Vagina (tissue), 2 donors: ENCODE measurements at regions not wholly inside any gene's neighbourhood (a gene's known extent, or its start where the extent isn't known, plus 50 kb on each side); places are given as distances from the start of the nearest gene placed in this dataset.
"Not testable (repeated sequence)": the region's sequence is repeated elsewhere in the genome, so short reads cannot be mapped to it uniquely, and the experiment has no call there.

Experiments
- DNase-seq, 2 donors: peaks; one replicate each; pipeline ENCODE4 v3.0.0-alpha.2; 2017; ENCODE audit errors: extremely low spot score in 2 of 2
- H3K27ac ChIP-seq: fragments of 200-600 bp; sonication (generic); one replicate; pipeline ENCODE4 v1.5.1; 2019
- H3K27me3 ChIP-seq: fragments of 200-600 bp; sonication (generic); one replicate; pipeline ENCODE4 v1.5.1; 2019
- H3K36me3 ChIP-seq, 2 donors: fragments of 200-600 bp; sonication (generic); one replicate each; pipeline ENCODE4 v1.5.1; 2017 to 2019
- H3K4me1 ChIP-seq: fragments of 200-600 bp; sonication (generic); one replicate; pipeline ENCODE4 v1.5.1; 2019
- H3K4me3 ChIP-seq, 2 donors: fragments of 200-600 bp; sonication (generic); 1 replicate in 1 of 2; 2 replicates in 1 of 2; pipeline ENCODE4 v1.5.1; 2016 to 2019
- H3K9me3 ChIP-seq: fragments of 200-600 bp; sonication (generic); one replicate; pipeline ENCODE4 v1.5.1; 2019
- CTCF ChIP-seq, 3 experiments: fragments of 450-650 bp in 2 of 3; fragments of 200-600 bp in 1 of 3; sonication (generic) in 1 of 3; IDR thresholded peaks; one replicate each; pipeline ENCODE4 v1.5.1; 2017 to 2019; ENCODE audit warnings: antibody characterized with exemption in 3 of 3, mild to moderate bottlenecking in 2 of 3, moderate library complexity in 2 of 3
- POLR2A ChIP-seq, 2 donors: fragments of 450-650 bp; IDR thresholded peaks; one replicate each; pipeline ENCODE4 v1.6.1; 2017; ENCODE audit warnings: antibody characterized with exemption in 2 of 2, mild to moderate bottlenecking in 2 of 2, moderate library complexity in 2 of 2
- POLR2AphosphoS5 ChIP-seq, 2 donors: sonication (generic); formaldehyde crosslinking; IDR thresholded peaks; one replicate each; pipeline ENCODE4 v1.9.0; 2017; ENCODE audit warnings: antibody characterized with exemption in 2 of 2, mild to moderate bottlenecking in 2 of 2, low read depth in 1 of 2; ENCODE audit not compliant: insufficient read depth in 1 of 2
- intact Hi-C: fragments of 100-400 bp; cut with DNase I; formaldehyde crosslinking; loops from one replicate; pipeline ENCODE4 v1.15.1; 2023

GRCh38 chr3:154818676-154819255 is 261.4 kb upstream of the MME start:
- no peak overlapping the region for H3K27ac ChIP-seq
- DNase-seq, result no peak
- no peak overlapping the region for H3K4me3 ChIP-seq
- H3K36me3 ChIP-seq, result no peaks in the 10 kb centered on the region
- no peaks in the 10 kb centered on the region for H3K9me3 ChIP-seq
- H3K27me3 ChIP-seq, result no peaks in the 10 kb centered on the region
- TF ChIP-seq POLR2AphosphoS5 (IDR thresholded peaks at IDR 0.05; ENCODE audit: insufficient read depth in 1 of 2, low read depth in 1 of 2) (no peak), CTCF (IDR thresholded peaks at IDR 0.05) (no peak), POLR2A (IDR thresholded peaks at IDR 0.05) (no peak)
- intact Hi-C loops, result no loop called here
- no peaks in the 10 kb centered on the region for H3K4me1 ChIP-seq

- H3K4me3 ChIP-seq, H3K36me3 ChIP-seq, H3K4me1 ChIP-seq, H3K27ac ChIP-seq, intact Hi-C loops, DNase-seq, H3K27me3 ChIP-seq, H3K9me3 ChIP-seq: not testable (repeated sequence)
Observed at GRCh38 chr3:154810017-154810416, 270.1 kb upstream of the MME start.

GRCh38 chr3:154801729-154802128 is 278.4 kb upstream of the MME start:
- Histone ChIP-seq H3K4me1 (no peaks in the 10 kb centered on the region), H3K27ac (no peak overlapping the region), H3K36me3 (no peaks in the 10 kb centered on the region), H3K9me3 (no peaks in the 10 kb centered on the region), H3K4me3 (no peak overlapping the region), H3K27me3 (no peaks in the 10 kb centered on the region)
- TF ChIP-seq CTCF (IDR thresholded peaks at IDR 0.05) (no peak), POLR2A (IDR thresholded peaks at IDR 0.05) (no peak), POLR2AphosphoS5 (IDR thresholded peaks at IDR 0.05; ENCODE audit: insufficient read depth in 1 of 2, low read depth in 1 of 2) (no peak)
- intact Hi-C loops, result no loop called here
- DNase-seq, result no peak

- Histone ChIP-seq H3K27me3 (no peaks in the 10 kb centered on the region), H3K27ac (no peak overlapping the region), H3K4me3 (no peak overlapping the region), H3K9me3 (no peaks in the 10 kb centered on the region), H3K36me3 (no peaks in the 10 kb centered on the region), H3K4me1 (no peaks in the 10 kb centered on the region)
- no peak for TF ChIP-seq CTCF (IDR thresholded peaks at IDR 0.05)
- no peak for DNase-seq
- intact Hi-C loops, result no loop called here
Observed at GRCh38 chr3:154799800-154800199, 280.3 kb upstream of the MME start.

- intact Hi-C loops, result no loop called here
- Histone ChIP-seq H3K27me3 (no peaks in the 10 kb centered on the region), H3K36me3 (no peaks in the 10 kb centered on the region), H3K9me3 (no peaks in the 10 kb centered on the region), H3K27ac (no peak overlapping the region), H3K4me1 (no peaks in the 10 kb centered on the region), H3K4me3 (no peak overlapping the region)
- no peak for DNase-seq
- TF ChIP-seq CTCF (IDR thresholded peaks at IDR 0.05), result no peak
- no peak for TF ChIP-seq POLR2AphosphoS5 (IDR thresholded peaks at IDR 0.05; ENCODE audit: insufficient read depth in 1 of 2, low read depth in 1 of 2)
- TF ChIP-seq POLR2A (IDR thresholded peaks at IDR 0.05), result no peak
Observed at GRCh38 chr3:154795582-154795981, 284.5 kb upstream of the MME start.
